Fibroblast of lung (primary cell): ENCODE measurements at regions not wholly inside any gene's neighbourhood (a gene's known extent, or its start where the extent isn't known, plus 50 kb on each side); places are given as distances from the start of the nearest gene placed in this dataset.

ENCODE experiments used
- DNase-seq, 2 donors: peaks; one replicate each; pipeline versions ENCODE4 v3.0.0 to v3.0.0-alpha.2; 2010; ENCODE audit warnings: low read depth in 2 of 2
- H2AFZ ChIP-seq: 2 replicates; pipeline ENCODE4 v1.5.1; 2012; ENCODE audit warnings: low read length, control low read depth, inconsistent platforms
- H3K27ac ChIP-seq: 2 replicates; pipeline ENCODE4 v1.5.1; 2011; ENCODE audit warnings: low read length, control low read depth; ENCODE audit not compliant: insufficient read depth
- H3K27me3 ChIP-seq: 2 replicates; pipeline ENCODE4 v1.5.1; 2011; ENCODE audit warnings: mild to moderate bottlenecking, low read length; ENCODE audit not compliant: control insufficient read depth, insufficient read depth
- H3K36me3 ChIP-seq: 2 replicates; pipeline ENCODE4 v1.5.1; 2011; ENCODE audit warnings: low read length; ENCODE audit not compliant: control insufficient read depth, insufficient read depth
- H3K4me1 ChIP-seq: 2 replicates; pipeline ENCODE4 v1.5.1; 2011; ENCODE audit warnings: low read length; ENCODE audit not compliant: control insufficient read depth, insufficient read depth; ENCODE audit errors: extremely low read depth
- H3K4me2 ChIP-seq: 2 replicates; pipeline ENCODE4 v1.5.1; 2011; ENCODE audit warnings: low read length, control low read depth; ENCODE audit not compliant: insufficient read depth; ENCODE audit errors: extremely low read depth
- H3K4me3 ChIP-seq, 4 experiments: fragments of 200-600 bp in 1 of 4; sonication (generic) in 1 of 4; replicated peaks in 1 of 4; 2 replicates each; pipeline ENCODE4 v1.5.1; 2011 to 2016; ENCODE audit warnings: low read length in 4 of 4, low read depth in 3 of 4, mild to moderate bottlenecking in 3 of 4, control low read depth in 2 of 4, inconsistent platforms in 1 of 4, mixed read lengths in 1 of 4; ENCODE audit not compliant: insufficient read depth in 1 of 4; ENCODE audit errors: control extremely low read depth in 1 of 4
- H3K79me2 ChIP-seq: 2 replicates; pipeline ENCODE4 v1.5.1; 2012; ENCODE audit warnings: mild to moderate bottlenecking, low read length, inconsistent platforms; ENCODE audit not compliant: control insufficient read depth, insufficient read depth
- H3K9ac ChIP-seq: 2 replicates; pipeline ENCODE4 v1.5.1; 2011; ENCODE audit warnings: mild to moderate bottlenecking, low read length, control low read depth; ENCODE audit not compliant: insufficient read depth
- H3K9me3 ChIP-seq: 2 replicates; pipeline ENCODE4 v1.5.1; 2012; ENCODE audit warnings: low read depth, low read length; ENCODE audit not compliant: control insufficient read depth, insufficient read depth
- H4K20me1 ChIP-seq: 2 replicates; pipeline ENCODE4 v1.5.1; 2011; ENCODE audit warnings: low read length; ENCODE audit not compliant: control insufficient read depth, insufficient read depth; ENCODE audit errors: extremely low read depth
- EZH2 ChIP-seq: IDR thresholded peaks from 2 replicates; pipeline ENCODE4 v1.5.1; 2012; ENCODE audit warnings: low read length, control low read depth, mild to moderate bottlenecking; ENCODE audit errors: missing control alignments
- TF ChIP-seq, protein P1 (sequence below), 2 donors: IDR thresholded peaks in 1 of 2; conservative IDR thresholded peaks in 1 of 2; 1 replicate in 1 of 2; 2 replicates in 1 of 2; pipeline ENCODE4 v1.5.1; 2011 to 2012; ENCODE audit warnings: low read length in 2 of 2, control low read depth in 1 of 2, inconsistent platforms in 1 of 2, low read depth in 1 of 2, mild to moderate bottlenecking in 1 of 2

DNA sequence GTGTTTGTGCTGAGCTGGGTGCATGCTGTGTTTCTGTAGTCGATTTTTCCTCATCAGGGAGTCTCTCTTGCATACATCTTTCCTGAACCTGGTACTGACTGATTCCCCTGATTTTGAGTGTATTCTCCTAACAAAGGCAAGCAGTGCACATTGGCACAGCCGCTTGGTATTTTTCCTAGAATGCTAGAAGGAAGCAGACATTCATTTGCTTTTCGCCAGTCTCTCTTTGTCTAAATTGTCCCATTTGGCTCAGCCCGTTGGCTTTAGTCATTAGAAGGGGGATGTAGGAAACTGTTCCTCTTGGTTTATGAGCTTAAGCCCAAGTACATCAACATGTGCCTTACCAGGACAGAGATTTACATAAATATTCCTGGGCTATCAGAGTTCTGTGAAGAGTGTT is 266.1 kb upstream of the TMTC4 start:
- no peaks in the 10 kb centered on the region for H3K36me3 ChIP-seq
- H4K20me1 ChIP-seq: no peaks in the 10 kb centered on the region
- no peak overlapping the region for H3K4me2 ChIP-seq
- H3K79me2 ChIP-seq: no peaks in the 10 kb centered on the region
- H3K4me1 ChIP-seq: no peaks in the 10 kb centered on the region
- no peak for TF ChIP-seq EZH2
- TF ChIP-seq, protein P1, sequence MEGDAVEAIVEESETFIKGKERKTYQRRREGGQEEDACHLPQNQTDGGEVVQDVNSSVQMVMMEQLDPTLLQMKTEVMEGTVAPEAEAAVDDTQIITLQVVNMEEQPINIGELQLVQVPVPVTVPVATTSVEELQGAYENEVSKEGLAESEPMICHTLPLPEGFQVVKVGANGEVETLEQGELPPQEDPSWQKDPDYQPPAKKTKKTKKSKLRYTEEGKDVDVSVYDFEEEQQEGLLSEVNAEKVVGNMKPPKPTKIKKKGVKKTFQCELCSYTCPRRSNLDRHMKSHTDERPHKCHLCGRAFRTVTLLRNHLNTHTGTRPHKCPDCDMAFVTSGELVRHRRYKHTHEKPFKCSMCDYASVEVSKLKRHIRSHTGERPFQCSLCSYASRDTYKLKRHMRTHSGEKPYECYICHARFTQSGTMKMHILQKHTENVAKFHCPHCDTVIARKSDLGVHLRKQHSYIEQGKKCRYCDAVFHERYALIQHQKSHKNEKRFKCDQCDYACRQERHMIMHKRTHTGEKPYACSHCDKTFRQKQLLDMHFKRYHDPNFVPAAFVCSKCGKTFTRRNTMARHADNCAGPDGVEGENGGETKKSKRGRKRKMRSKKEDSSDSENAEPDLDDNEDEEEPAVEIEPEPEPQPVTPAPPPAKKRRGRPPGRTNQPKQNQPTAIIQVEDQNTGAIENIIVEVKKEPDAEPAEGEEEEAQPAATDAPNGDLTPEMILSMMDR (conservative IDR thresholded peaks at IDR 0.05 in 1 of 2, IDR thresholded peaks at IDR 0.05 in 1 of 2; ENCODE audit: low read depth in 1 of 2, low read length in 2 of 2): no peak
- H3K9ac ChIP-seq: no peak overlapping the region
- no peak for DNase-seq
- no peaks in the 10 kb centered on the region for H3K9me3 ChIP-seq
- H2AFZ ChIP-seq: no peak overlapping the region
- no peak overlapping the region for H3K27ac ChIP-seq
- no peaks in the 10 kb centered on the region for H3K27me3 ChIP-seq
- H3K4me3 ChIP-seq: no peak overlapping the region

DNA sequence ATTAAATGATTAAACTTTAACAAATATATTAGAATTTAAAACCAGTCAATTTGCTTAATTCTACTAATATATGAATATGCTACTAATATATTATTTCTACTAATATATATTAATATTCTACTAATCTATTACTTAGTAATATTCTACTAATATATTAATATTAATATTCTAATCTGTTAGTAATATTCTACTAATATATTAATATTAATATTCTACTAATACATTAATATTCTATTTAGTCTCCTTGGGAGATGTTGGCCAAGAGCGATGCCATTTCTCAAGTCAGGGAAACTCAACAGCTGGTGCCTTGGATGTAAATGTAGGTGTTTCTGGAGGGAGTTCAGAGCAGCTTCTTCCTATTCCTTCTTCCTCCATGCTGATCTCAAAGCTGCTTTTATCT is 259.2 kb upstream of the TMTC4 start:
- H3K79me2 ChIP-seq: no peaks in the 10 kb centered on the region
- no peak overlapping the region for H3K9ac ChIP-seq
- H3K4me3 ChIP-seq: no peak overlapping the region
- H3K4me2 ChIP-seq: no peak overlapping the region
- H4K20me1 ChIP-seq: no peaks in the 10 kb centered on the region
- no peaks in the 10 kb centered on the region for H3K4me1 ChIP-seq
- no peaks in the 10 kb centered on the region for H3K27me3 ChIP-seq
- DNase-seq: no peak
- TF ChIP-seq EZH2: no peak
- TF ChIP-seq, protein P1 (conservative IDR thresholded peaks at IDR 0.05 in 1 of 2, IDR thresholded peaks at IDR 0.05 in 1 of 2; ENCODE audit: low read depth in 1 of 2, low read length in 2 of 2): no peak
- H3K36me3 ChIP-seq: no peaks in the 10 kb centered on the region
- no peak overlapping the region for H2AFZ ChIP-seq
- H3K27ac ChIP-seq: no peak overlapping the region
- H3K9me3 ChIP-seq: no peaks in the 10 kb centered on the region

DNA sequence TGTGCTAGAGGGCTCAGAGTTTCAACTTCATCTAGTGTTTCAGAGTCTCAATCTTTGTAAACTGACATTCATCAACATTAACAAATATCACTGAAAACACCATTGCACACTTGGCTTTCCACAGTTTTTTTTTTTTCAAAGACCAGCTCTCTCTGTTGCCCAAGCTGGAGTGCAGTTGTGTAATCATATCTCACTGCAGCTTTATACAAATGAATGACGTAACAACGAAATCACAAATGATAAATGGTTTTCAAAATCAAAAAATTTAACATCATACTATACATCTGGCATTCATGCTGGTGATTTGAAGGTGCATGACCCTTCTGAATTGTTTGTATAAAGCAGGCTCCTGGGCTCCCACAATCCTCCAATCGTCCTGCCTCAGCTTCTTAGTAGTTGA is 248.0 kb upstream of the TMTC4 start:
- TF ChIP-seq, protein P1 (conservative IDR thresholded peaks at IDR 0.05 in 1 of 2, IDR thresholded peaks at IDR 0.05 in 1 of 2; ENCODE audit: low read depth in 1 of 2, low read length in 2 of 2): no peak
- no peak for TF ChIP-seq EZH2
- Histone ChIP-seq H3K9ac (no peak overlapping the region), H3K36me3 (no peaks in the 10 kb centered on the region), H3K27me3 (no peaks in the 10 kb centered on the region), H3K27ac (no peak overlapping the region), H3K4me3 (no peak overlapping the region), H3K79me2 (no peaks in the 10 kb centered on the region), H2AFZ (no peak overlapping the region), H3K4me2 (no peak overlapping the region), H4K20me1 (no peaks in the 10 kb centered on the region), H3K9me3 (no peaks in the 10 kb centered on the region), H3K4me1 (no peaks in the 10 kb centered on the region)
- no peak for DNase-seq
